Activated naive CD8-positive, alpha-beta T cell treated with anti-CD3 and anti-CD28 coated beads, Interleukin-2, amount 10 ng/mL, durations not matched to agents 7 days and 5 days (primary cell): ENCODE measurements at regions not wholly inside any gene's neighbourhood (a gene's known extent, or its start where the extent isn't known, plus 50 kb on each side); places are given as distances from the start of the nearest gene placed in this dataset.

Source experiments
- ATAC-seq: fragments of 150-1000 bp; cut with Tn5 transposase; one replicate; pipeline ENCODE4 v1.10.0; 2021; ENCODE audit warnings: low read depth, moderate library complexity
- POLR2A ChIA-PET: fragments of 350-600 bp; sonication (Branson Sonifier 250); formaldehyde crosslinking; loops from one replicate; lab custom pipeline; 2021; ENCODE audit warnings: antibody characterized with exemption; lab: Charles Lee
- DNase-seq: peaks from one replicate; pipeline ENCODE4 v3.0.0; 2021
- H3K27ac Mint-ChIP-seq: one replicate; pipeline ENCODE4 v1.8.0; 2022; ENCODE audit warnings: mild to moderate bottlenecking, mixed read lengths
- H3K27me3 Mint-ChIP-seq: one replicate; pipeline ENCODE4 v1.8.0; 2022; ENCODE audit warnings: mild to moderate bottlenecking, moderate library complexity, mixed read lengths
- H3K36me3 Mint-ChIP-seq: one replicate; pipeline ENCODE4 v1.8.0; 2021; ENCODE audit warnings: mild to moderate bottlenecking, mixed read lengths
- H3K4me1 Mint-ChIP-seq: one replicate; pipeline ENCODE4 v1.8.0; 2021; ENCODE audit warnings: mixed read lengths
- H3K4me3 Mint-ChIP-seq: one replicate; pipeline ENCODE4 v1.8.0; 2022; ENCODE audit warnings: mild to moderate bottlenecking, moderate library complexity, mixed read lengths
- H3K9me3 Mint-ChIP-seq: one replicate; pipeline ENCODE4 v1.8.0; 2021; ENCODE audit warnings: mixed read lengths

GRCh38 chr1:42043811-42044210, 109.4 kb upstream of the GUCA2B start:
- Mint-ChIP-seq H3K27me3 (peaks cover 12% of the 10 kb centered on the region), H3K4me3 (no peak overlapping the region)
- POLR2A ChIA-PET = no interaction called here

GRCh38 chr1:42043182-42043581, 110.0 kb upstream of the GUCA2B start:
- Mint-ChIP-seq H3K9me3 (no peaks in the 10 kb centered on the region), H3K4me3 (no peak overlapping the region), H3K36me3 (no peaks in the 10 kb centered on the region), H3K27me3 (peaks cover 12% of the 10 kb centered on the region), H3K4me1 (no peaks in the 10 kb centered on the region), H3K27ac (no peak overlapping the region)
- POLR2A ChIA-PET = no interaction called here
- DNase-seq (no peak), ATAC-seq (no peak)

More at GRCh38 chr1:42043811-42044210, 109.4 kb upstream of the GUCA2B start:
- Mint-ChIP-seq H3K36me3 (no peaks in the 10 kb centered on the region), H3K4me1 (no peaks in the 10 kb centered on the region), H3K27ac (no peak overlapping the region), H3K9me3 (no peaks in the 10 kb centered on the region)
- DNase-seq (no peak), ATAC-seq (no peak)

GRCh38 chr1:42041031-42041430, 112.2 kb upstream of the GUCA2B start:
- Mint-ChIP-seq H3K27me3 (peaks cover 8% of the 10 kb centered on the region), H3K9me3 (no peaks in the 10 kb centered on the region), H3K36me3 (no peaks in the 10 kb centered on the region), H3K27ac (no peak overlapping the region), H3K4me1 (peaks cover 2% of the 10 kb centered on the region), H3K4me3 (no peak overlapping the region)
- ATAC-seq (no peak), DNase-seq (no peak)
- POLR2A ChIA-PET = no interaction called here

- DNase-seq (no peak), ATAC-seq (no peak)
- peaks cover 5% of the 10 kb centered on the region for H3K27me3 Mint-ChIP-seq
- H3K36me3 Mint-ChIP-seq = no peaks in the 10 kb centered on the region
- H3K9me3 Mint-ChIP-seq = no peaks in the 10 kb centered on the region
- H3K4me1 Mint-ChIP-seq = peaks cover 2% of the 10 kb centered on the region
- H3K27ac Mint-ChIP-seq = no peak overlapping the region
- POLR2A ChIA-PET = no interaction called here
- H3K4me3 Mint-ChIP-seq = no peak overlapping the region
These were observed 113.1 kb upstream of the GUCA2B start for GRCh38 chr1:42040159-42040558.

- Mint-ChIP-seq H3K9me3 (no peaks in the 10 kb centered on the region), H3K27ac (no peak overlapping the region), H3K4me1 (peaks cover 12% of the 10 kb centered on the region), H3K36me3 (no peaks in the 10 kb centered on the region), H3K27me3 (peaks cover 2% of the 10 kb centered on the region), H3K4me3 (no peak overlapping the region)
- POLR2A ChIA-PET = no interaction called here
- ATAC-seq (no peak), DNase-seq (no peak)
These were observed 114.9 kb upstream of the GUCA2B start for GRCh38 chr1:42038261-42038660.

- ATAC-seq = no peak
- POLR2A ChIA-PET = no interaction called here
- no peaks in the 10 kb centered on the region for H3K36me3 Mint-ChIP-seq
These were observed 115.6 kb upstream of the GUCA2B start for GRCh38 chr1:42037586-42037985.

GRCh38 chr1:42037161-42037560, 116.0 kb upstream of the GUCA2B start:
- H3K4me1 Mint-ChIP-seq = peaks cover 18% of the 10 kb centered on the region
- DNase-seq (no peak), ATAC-seq (no peak)
- no peak overlapping the region for H3K4me3 Mint-ChIP-seq
- H3K36me3 Mint-ChIP-seq = no peaks in the 10 kb centered on the region
- POLR2A ChIA-PET = no interaction called here
- H3K27me3 Mint-ChIP-seq = peaks cover 2% of the 10 kb centered on the region
- H3K27ac Mint-ChIP-seq = no peak overlapping the region
- H3K9me3 Mint-ChIP-seq = no peaks in the 10 kb centered on the region

More at GRCh38 chr1:42037586-42037985, 115.6 kb upstream of the GUCA2B start:
- Mint-ChIP-seq H3K27ac (no peak overlapping the region), H3K27me3 (peaks cover 2% of the 10 kb centered on the region), H3K4me3 (no peak overlapping the region), H3K9me3 (no peaks in the 10 kb centered on the region), H3K4me1 (peaks cover 16% of the 10 kb centered on the region)
- no peak for DNase-seq

- POLR2A ChIA-PET = interaction anchor here (1.6 to 1.8 kb wide), 2 partner anchors 116 to 144 kb away, joined by 5 to 6 read pairs; no protein-coding TSS in a partner anchor
These were observed 117.2 kb upstream of the GUCA2B start for GRCh38 chr1:42035830-42036604.

GRCh38 chr1:42035205-42035829, 116.6 kb upstream of the HIVEP3 start:
- H3K27ac Mint-ChIP-seq = peak overlapping the region; percentile 15

More at GRCh38 chr1:42035830-42036604, 117.2 kb upstream of the GUCA2B start:
- H3K27ac Mint-ChIP-seq = no peak overlapping the region
- no peaks in the 10 kb centered on the region for H3K36me3 Mint-ChIP-seq
- peak; percentile 99 for DNase-seq
- H3K4me1 Mint-ChIP-seq = peaks cover 29% of the 10 kb centered on the region
- H3K9me3 Mint-ChIP-seq = no peaks in the 10 kb centered on the region
- H3K4me3 Mint-ChIP-seq = peak overlapping the region; percentile 79
- peaks cover 2% of the 10 kb centered on the region for H3K27me3 Mint-ChIP-seq
- peak; percentile 89 for ATAC-seq

GRCh38 chr1:42034426-42034825, 115.7 kb upstream of the HIVEP3 start:
- H3K4me1 Mint-ChIP-seq = peaks cover 30% of the 10 kb centered on the region
- H3K36me3 Mint-ChIP-seq = peaks cover 4% of the 10 kb centered on the region
- H3K27ac Mint-ChIP-seq = peak overlapping the region; percentile 17
- POLR2A ChIA-PET = no interaction called here
- peaks cover 2% of the 10 kb centered on the region for H3K27me3 Mint-ChIP-seq
- H3K4me3 Mint-ChIP-seq = peak overlapping the region; percentile 75
- DNase-seq (no peak), ATAC-seq (no peak)
- peaks cover 1% of the 10 kb centered on the region for H3K9me3 Mint-ChIP-seq

More at GRCh38 chr1:42035205-42035829, 116.6 kb upstream of the HIVEP3 start:
- peak; percentile 80 for ATAC-seq
- Mint-ChIP-seq H3K4me1 (peaks cover 30% of the 10 kb centered on the region), H3K9me3 (peaks cover under 1% of the 10 kb centered on the region), H3K36me3 (peaks cover under 1% of the 10 kb centered on the region), H3K4me3 (peak overlapping the region; percentile 75), H3K27me3 (peaks cover 2% of the 10 kb centered on the region)
- no peak for DNase-seq
- POLR2A ChIA-PET = interaction anchor here (1.6 to 1.8 kb wide), 2 partner anchors 115 to 143 kb away, joined by 5 to 6 read pairs; no protein-coding TSS in a partner anchor

GRCh38 chr1:42033629-42034028, 114.9 kb upstream of the HIVEP3 start:
- H3K27me3 Mint-ChIP-seq = peaks cover 2% of the 10 kb centered on the region
- peaks cover 1% of the 10 kb centered on the region for H3K9me3 Mint-ChIP-seq
- ATAC-seq (no peak), DNase-seq (no peak)
- no peak overlapping the region for H3K27ac Mint-ChIP-seq
- POLR2A ChIA-PET = no interaction called here
- no peak overlapping the region for H3K4me3 Mint-ChIP-seq
- H3K36me3 Mint-ChIP-seq = peaks cover 4% of the 10 kb centered on the region
- H3K4me1 Mint-ChIP-seq = peaks cover 30% of the 10 kb centered on the region

- H3K4me1 Mint-ChIP-seq = peaks cover 7% of the 10 kb centered on the region
- ATAC-seq = no peak
- POLR2A ChIA-PET = no interaction called here
- peaks cover 3% of the 10 kb centered on the region for H3K27me3 Mint-ChIP-seq
- H3K27ac Mint-ChIP-seq = no peak overlapping the region
- no peak for DNase-seq
- H3K4me3 Mint-ChIP-seq = no peak overlapping the region
- H3K9me3 Mint-ChIP-seq = peaks cover 2% of the 10 kb centered on the region
- H3K36me3 Mint-ChIP-seq = peaks cover 10% of the 10 kb centered on the region
These were observed 99.0 kb upstream of the HIVEP3 start for GRCh38 chr1:42017730-42018129.

GRCh38 chr1:42017259-42017658, 98.5 kb upstream of the HIVEP3 start:
- DNase-seq (no peak), ATAC-seq (no peak)
- POLR2A ChIA-PET = no interaction called here
- Mint-ChIP-seq H3K4me3 (no peak overlapping the region), H3K36me3 (peaks cover 10% of the 10 kb centered on the region), H3K4me1 (peaks cover 7% of the 10 kb centered on the region), H3K9me3 (peaks cover 2% of the 10 kb centered on the region), H3K27ac (no peak overlapping the region), H3K27me3 (peaks cover 3% of the 10 kb centered on the region)

- peaks cover 14% of the 10 kb centered on the region for H3K4me1 Mint-ChIP-seq
- ATAC-seq (no peak), DNase-seq (no peak)
- no peak overlapping the region for H3K27ac Mint-ChIP-seq
- H3K27me3 Mint-ChIP-seq = no peaks in the 10 kb centered on the region
- H3K36me3 Mint-ChIP-seq = peaks cover 5% of the 10 kb centered on the region
- no peak overlapping the region for H3K4me3 Mint-ChIP-seq
- peaks cover 2% of the 10 kb centered on the region for H3K9me3 Mint-ChIP-seq
- POLR2A ChIA-PET = no interaction called here
These were observed 96.1 kb upstream of the HIVEP3 start for GRCh38 chr1:42014823-42015222.
